Muscle of arm (tissue), 1 donor: ENCODE measurements at regions not wholly inside any gene's neighbourhood (a gene's known extent, or its start where the extent isn't known, plus 50 kb on each side); places are given as distances from the start of the nearest gene placed in this dataset.

Source experiments
- DNase-seq: peaks from one replicate; pipeline ENCODE4 v3.0.0-alpha.2; 2013

DNA sequence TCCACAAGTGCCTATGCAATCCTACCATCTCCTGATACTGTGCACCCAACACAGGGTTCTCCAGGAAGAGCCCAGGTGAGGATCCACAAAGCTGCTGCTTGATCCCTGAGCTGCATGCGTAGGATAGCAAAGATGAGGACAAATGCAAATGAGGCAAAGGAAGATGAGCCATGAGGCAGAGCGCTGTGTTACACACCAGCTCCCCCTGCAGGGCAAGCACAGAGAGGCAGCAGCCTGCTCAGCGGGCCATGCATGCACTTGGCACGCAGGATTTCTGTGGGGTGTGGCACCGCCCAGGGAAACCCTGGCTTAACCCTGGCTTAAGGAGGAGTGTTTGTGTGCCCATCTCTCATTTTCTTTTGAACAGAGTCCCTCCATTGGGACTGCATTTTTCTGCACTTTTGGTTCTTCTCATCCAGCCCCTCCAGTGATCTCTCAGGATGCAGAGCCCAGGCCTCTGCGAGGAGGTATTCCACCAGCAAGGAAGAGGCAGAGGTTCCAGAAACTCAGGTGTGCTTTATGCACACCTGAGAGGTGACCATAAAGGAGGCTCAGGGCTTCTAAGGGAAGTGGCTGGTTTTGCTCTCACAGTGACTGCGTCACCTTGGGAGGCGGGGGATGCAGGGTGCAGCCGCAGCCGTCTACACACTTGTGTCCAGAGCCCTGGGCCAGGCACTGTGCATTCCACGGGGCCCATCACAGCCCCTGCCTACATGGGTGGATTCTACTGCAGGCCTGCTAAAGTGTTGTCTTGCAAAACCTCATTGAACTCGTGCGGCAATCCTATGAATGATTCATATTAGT is 973.3 kb upstream of the TMEM132C start:
- peak; percentile 13 for DNase-seq

DNA sequence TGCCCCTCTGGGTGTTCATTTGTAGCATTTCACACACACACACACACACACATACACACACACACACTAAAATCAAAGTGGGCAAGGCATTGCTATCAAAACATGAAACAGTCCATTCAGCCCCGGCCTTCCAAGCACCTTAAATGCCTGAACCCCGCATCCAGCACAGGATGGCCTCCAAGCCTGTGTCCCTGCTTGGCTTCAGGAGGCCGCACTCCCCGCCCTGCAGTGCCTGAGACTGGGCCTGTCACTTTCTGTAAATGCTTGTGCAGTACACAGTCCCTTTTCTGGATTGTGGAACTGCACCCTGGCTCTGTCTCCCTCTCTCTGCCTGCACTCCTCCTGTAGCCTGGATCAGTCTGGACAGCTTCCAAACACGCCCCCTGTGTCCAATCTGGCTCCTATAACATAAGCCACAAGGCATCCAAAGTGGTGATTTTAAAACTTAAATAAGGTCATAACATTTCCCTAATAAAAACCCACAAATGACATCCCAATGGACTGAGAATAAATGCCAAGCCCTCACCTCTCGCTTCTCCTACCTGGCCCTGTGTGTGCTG is 972.2 kb upstream of the TMEM132C start:
- DNase-seq, result peak; percentile 21

DNA sequence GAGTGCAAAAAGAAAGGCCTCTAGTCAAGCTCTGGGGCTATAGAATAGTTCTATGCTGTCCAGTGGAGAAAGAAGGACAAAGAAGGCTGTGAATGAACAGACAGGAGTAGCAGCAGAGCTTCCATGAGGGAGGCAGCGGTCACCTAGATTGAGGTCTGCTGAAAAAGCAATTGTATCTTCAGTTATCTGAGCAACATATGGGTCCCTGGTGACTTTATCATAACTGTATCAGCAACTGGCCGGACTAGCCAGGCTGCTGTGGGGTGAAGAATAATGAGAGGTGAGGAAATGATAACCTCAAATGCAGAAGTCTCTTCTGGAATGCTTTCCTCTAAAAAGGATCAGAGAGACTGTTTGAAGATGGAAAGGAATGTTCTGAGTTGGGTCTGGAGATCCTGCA is 971.3 kb upstream of the TMEM132C start:
- no peak for DNase-seq

DNA sequence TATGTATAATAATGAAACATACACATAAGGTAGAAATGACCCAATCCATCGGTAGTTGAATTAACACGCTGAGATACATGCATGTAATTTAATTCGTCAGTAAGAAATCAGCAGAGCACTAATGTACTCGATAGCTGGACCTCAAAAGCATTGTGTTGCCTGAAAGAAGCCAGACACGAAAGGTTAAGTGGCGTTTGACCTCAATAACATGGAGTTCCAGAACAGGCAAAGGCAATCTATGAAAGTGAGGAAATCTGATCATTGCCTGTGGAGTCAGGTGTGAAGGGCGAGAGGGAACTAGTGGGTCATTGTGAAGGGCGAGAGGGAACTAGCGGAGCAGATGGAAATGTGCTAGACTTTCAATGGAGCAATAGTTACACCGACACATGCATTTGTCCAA is 970.4 kb upstream of the TMEM132C start:
- DNase-seq, result no peak

DNA sequence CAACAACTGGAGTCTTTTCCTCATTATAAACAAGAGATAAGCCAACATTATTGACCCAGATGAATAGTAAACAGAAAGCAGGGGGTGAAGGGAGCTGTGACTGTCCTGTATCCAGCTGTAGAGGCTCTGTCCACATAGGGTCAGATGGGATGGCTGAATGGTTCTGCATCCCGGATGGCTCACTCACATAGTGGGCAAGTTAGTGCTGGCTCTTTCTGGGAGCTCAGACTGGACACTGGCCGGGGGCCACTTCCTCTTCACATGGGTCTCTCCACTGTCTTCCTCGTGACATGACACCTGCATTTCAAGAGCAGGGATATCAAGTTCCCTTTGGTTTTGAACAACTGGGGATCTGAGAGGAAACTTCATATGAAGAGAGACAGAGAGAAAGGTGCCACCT is 969.6 kb upstream of the TMEM132C start:
- DNase-seq, result no peak

GRCh38 chr12:127300075-127300474 is 966.9 kb upstream of the TMEM132C start:
- DNase-seq, result no peak

DNA sequence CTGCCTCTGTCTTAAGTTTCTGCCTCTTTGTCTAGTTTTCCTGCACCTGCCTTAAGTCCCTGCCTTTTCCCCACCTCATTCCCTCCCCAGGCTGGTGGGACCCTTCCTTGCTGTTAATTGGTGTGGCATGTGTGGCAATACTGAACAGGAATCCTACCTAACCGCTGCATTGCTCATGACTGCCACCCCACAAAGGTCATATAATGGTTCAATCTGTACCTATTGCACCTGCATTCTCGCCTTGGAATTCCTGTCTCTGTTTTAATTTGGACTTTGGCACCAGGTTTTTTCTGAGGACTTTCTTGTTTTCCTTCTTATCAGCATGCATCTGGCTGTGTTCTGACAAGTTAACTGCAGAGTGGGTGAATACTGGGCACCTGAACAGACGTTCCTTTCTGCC is 966.2 kb upstream of the TMEM132C start:
- DNase-seq, result no peak

DNA sequence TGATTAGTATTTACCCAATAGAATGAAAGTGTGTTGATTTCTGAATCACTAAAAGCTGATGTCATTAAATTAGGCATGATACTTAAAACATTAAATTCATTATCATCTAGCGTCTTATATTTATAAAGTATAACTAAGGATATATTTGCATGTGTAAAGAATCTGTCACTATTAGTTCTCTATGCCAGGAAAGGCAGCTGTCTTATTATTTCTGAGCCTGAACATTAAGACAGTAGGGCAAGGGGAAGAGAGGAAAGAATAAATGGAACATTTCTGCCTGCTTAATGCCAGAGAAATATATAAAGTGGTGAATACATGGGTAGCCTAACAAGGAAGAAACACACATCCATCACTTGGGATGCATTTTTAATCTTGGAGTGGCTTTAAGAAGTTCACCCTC is 965.1 kb upstream of the TMEM132C start:
- no peak for DNase-seq

GRCh38 chr12:127304751-127305725 is 961.9 kb upstream of the TMEM132C start:
- no peak for DNase-seq

GRCh38 chr12:127306604-127307215 is 960.3 kb upstream of the TMEM132C start:
- DNase-seq, result no peak

DNA sequence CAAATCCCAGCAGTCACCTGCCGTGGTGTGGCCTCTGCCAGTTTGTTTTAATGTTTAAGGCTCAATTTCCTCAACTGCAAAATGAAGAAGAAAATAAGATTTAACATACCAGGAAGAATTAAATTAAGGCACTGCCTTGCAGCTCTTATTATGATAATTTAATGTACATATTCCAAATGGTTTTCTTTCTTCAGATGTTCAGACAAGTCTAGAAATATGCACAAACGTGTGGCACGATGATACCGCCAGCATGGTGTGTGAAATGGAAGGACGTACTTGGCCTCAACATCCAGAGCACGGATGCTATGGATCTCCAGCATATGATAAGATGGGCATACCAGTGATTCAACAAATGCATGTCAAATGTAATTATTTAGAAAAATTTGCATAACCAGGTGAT is 959.4 kb upstream of the TMEM132C start:
- no peak for DNase-seq

DNA sequence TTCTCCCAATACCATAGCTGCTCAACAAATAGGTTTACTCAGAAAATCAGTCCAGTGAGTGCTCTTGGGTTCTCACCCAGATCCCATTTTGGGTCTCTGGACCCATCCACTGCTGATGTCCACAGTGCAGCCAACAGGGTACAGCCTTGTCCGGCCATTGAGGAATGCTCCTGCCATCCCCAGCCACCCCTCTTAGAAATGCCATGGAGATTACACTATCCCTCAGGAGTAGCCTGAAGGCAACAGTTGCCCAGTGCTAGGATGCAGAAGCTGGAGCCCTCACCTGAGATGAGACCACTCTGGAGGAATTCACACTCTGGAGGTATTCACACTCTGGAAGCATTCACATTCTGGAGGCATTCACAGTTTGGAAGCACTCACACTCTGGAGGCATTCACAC is 958.8 kb upstream of the TMEM132C start:
- no peak for DNase-seq

DNA sequence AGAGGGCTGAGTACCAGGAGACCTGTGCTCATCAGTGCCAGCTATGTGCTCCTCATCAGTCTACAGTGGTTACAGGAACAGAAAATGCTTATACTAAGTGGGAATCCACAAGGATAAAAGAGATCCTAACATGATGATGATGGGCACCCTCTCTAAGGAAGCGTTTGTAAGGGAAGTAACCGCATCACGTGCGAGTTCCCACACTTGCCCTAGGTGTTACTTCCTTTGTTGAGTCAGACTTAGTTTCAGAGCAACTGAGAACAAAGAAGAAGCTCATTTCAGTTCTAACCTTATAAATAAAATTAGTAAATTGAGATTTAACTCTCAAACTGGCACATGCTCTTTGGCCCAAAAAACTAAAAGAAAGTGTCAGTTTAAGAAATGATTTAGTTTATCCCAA is 956.4 kb upstream of the TMEM132C start:
- DNase-seq, result no peak

DNA sequence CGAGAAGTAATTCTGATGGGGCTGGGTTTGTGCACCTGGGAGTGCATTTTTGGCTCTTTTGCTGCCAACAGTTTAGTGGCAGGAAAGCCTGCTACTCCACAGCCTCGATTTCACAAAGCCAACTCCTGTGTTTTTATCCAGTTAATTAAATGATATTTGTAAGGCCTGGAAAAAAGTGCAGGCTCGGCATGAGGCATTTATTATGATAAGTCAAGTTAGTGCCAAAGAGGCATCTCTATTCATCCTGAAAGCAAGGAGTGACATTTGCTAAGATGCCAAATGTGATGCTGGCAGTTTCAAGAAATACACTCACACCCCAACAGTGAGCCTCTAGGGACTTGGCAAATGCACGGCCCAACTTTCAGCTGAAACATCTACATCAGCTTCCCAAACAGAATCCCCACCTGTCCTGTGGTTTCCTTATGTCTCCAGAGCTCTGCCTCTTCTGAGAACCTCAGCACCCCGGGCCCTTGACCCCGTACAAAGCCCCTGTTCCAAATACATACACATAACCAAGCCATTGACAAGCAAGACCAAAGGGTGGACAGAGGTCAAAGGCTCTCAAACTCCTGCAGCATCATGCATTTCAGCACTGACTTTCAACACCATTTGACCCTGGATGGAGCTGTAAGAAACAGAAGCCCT is 955.1 kb upstream of the TMEM132C start:
- DNase-seq, result no peak

DNA sequence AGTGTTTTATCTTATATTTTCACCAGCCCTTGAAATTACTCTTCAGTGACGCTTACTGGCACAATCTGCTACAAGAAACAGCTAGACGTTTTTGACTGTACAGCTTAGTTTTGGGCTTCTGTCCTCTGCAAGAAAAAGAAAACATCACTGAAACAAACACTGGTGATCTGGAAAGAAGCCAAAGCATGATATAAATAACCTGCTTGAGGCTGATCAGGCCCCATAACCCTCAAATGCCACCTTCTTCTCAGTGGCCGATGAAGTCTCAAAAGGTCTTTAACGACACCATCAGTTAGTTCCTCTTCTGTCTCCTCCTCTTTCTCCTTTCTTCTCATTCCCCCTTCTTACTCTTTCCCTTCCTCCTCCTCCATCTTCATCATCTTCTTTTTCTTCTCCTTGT is 942.3 kb upstream of the TMEM132C start:
- no peak for DNase-seq

DNA sequence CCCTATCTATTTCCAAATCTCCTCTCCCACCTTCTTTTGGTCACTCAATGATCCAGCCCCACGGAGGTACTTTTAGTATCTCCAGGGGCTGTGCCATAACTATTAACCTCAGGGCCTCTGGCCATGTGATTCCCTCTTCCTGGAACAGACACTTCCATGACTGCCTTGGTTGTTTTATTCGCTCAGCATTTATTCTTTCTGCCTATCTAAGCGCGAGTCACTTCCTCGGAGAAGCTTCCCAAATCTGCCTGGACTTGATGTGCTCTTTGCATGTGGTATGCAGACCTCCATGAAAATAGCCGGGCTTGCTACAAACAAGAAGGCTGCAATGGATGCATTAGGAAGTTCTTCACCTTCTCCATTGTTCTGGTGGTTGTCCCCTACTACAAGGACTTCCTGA is 939.0 kb upstream of the TMEM132C start:
- DNase-seq, result no peak

DNA sequence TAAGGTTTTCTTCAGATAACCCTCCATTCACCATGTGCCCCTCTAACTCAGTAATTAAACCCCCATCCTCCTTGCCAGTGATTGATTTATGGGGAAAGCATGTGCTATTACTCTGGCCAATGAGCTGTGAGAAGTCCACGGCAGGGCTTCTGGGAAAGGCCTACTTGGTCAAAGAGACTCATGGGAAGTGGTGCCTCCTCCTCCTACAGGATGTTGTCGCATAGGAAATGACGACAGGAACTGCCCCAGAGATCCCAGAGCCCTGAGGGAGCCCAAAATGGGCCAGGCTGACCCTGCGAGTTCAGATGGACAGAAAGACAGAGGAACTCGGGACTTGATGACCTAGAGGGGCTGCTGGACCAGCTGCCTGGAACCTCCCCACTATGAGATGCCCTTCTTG is 938.1 kb upstream of the TMEM132C start:
- no peak for DNase-seq

- DNase-seq, result no peak
Observed at GRCh38 chr12:127334365-127334764, 932.6 kb upstream of the TMEM132C start.

- no peak for DNase-seq
Observed at GRCh38 chr12:127334912-127335644, 931.9 kb upstream of the TMEM132C start.

- no peak for DNase-seq
Observed at GRCh38 chr12:127336416-127336815, 930.6 kb upstream of the TMEM132C start.

GRCh38 chr12:127339065-127339464 is 927.9 kb upstream of the TMEM132C start:
- no peak for DNase-seq
